ENCODE measurements at regions not wholly inside any gene's neighbourhood (a gene's known extent, or its start where the extent isn't known, plus 50 kb on each side); places are given as distances from the start of the nearest gene placed in this dataset.

GRCh38 chr7:116337018-116337417 lies 126.7 kb downstream of the TES start:
- no peak for TF ChIP-seq CTCF (IDR thresholded peaks at IDR 0.05)
- TF ChIP-seq POLR2AphosphoS5 (IDR thresholded peaks at IDR 0.05) = no peak
- no peak for TF ChIP-seq POLR2A (IDR thresholded peaks at IDR 0.05; ENCODE audit: low read depth)
- TF ChIP-seq EP300 (IDR thresholded peaks at IDR 0.05) = no peak

Measured in esophagus muscularis mucosa (tissue), 4 donors.